ENCODE measurements at regions not wholly inside any gene's neighbourhood (a gene's known extent, or its start where the extent isn't known, plus 50 kb on each side); places are given as distances from the start of the nearest gene placed in this dataset.

GRCh38 chr4:20462426-20463175 lies 210.9 kb downstream of the SLIT2 start:
- DNase-seq: no peak

- DNase-seq: no peak
Measured at GRCh38 chr4:20463176-20463430, 211.4 kb downstream of the SLIT2 start.

- DNase-seq: no peak
Measured at GRCh38 chr4:20464381-20464780, 212.7 kb downstream of the SLIT2 start.

DNA sequence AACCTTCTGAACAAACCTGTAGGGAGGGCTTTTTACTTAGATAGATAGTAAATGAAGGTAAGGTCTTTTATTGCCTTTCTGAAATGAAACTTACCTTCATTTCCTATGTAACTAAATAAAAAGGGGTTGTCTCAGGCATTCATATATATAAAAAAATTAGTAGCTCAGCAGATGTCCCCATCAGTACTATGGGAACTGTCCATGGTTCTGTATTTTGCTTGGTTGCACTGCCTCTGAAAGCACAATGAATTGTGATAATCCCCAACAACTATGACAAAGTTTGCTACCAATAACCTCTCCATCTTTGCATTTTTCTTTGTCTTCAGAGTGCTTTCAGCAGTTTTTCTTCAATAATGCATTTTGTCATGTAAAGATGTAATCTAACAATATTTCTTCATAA lies 222.4 kb downstream of the SLIT2 start:
- DNase-seq: no peak

GRCh38 chr4:20478412-20478811 lies 221.8 kb upstream of the PACRGL start:
- no peak for DNase-seq

DNA sequence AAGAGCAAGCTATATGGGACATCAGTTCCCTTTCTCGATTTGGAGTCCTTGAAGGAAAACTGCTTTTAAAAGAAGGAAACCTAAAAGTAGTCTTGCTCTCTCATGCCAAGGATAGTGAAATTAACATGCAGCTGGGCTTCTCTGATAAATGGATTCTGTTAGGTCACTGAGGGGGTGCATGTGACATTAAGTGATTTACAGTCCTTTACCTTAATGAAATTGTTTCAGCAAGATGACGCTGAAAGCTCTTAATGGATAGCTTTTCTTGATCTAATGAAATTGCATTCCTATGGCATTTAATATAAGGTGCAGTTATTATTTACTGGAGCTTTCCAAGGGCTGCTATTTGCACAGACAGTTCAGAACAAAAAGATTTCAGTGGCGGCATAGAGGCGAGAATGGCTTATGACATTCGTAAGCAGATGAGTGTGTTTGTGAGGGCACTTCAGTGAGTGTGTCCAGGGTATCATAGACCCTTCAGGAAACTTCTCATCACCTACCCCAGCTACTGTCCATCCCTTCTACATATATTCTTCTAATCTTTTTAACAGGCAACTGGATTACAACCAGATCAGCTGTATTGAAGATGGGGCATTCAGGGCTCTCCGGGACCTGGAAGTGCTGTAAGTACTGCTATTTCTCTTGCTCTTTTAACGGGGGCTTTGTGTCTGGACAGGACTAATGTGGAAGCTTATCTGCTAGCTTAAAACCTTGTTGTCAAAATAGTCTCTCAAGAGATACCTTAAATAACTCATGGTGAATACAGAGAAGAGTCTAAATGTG lies 219.9 kb upstream of the PACRGL start:
- DNase-seq: no peak

- DNase-seq: no peak
Measured at GRCh38 chr4:20483416-20483815, 216.8 kb upstream of the PACRGL start.

DNA sequence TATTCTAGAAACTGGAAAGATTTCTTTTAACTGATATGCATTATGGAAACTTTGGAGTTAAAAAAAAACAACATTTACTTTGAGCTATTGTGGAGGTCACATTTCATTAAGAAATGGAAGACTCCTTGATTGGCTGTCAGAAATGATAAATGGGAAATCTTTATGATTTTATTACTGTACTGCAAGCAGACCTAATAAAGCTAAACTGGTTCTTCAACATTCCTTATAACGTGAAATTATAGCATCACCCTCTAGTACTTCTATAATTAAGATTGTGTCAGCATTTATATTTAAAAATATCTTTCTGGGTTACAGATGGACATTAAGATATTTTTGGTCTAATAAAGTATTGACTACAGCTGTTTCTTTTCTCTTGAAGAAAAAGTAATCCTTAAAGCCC lies 213.8 kb upstream of the PACRGL start:
- no peak for DNase-seq

DNA sequence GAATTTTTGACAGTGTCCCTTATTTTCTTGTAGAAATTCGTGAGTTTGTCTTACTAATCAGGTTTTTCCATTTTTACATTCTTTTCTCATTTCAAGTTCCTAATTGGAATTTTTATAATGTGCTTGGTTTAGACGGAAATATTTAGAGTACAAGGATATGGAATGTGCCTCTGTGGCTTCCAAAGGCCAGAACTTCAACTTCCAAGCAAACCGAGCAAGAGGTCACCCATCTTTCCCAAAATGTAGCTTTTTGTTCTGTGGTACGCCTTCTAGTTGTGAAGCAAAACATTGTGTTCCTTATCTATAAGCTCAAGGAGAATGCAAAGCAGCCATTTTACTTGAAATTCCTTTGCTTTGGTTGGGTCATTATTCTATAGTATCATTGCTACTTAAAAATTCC lies 212.8 kb upstream of the PACRGL start:
- DNase-seq: no peak

- no peak for DNase-seq
Measured at GRCh38 chr4:20487852-20488251, 212.4 kb upstream of the PACRGL start.

DNA sequence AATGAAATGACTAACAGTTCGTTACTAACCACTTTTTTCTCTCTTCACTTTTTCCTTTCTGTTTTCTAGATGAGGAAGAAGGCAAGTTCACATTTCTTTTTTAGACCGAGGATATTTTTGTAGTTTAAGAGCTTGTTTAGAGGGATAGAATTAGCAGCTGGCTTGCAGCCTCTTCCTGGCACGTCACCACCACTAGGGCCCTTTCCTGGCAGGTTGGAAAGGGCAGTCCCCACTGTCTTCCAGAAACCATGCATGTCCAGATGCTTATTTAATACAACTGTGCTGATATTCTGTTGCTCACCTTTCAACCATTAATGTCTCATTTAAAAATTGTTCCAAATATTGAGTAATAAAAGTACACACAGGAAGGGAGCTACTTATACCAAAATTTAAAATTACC lies 209.5 kb upstream of the PACRGL start:
- no peak for DNase-seq

DNA sequence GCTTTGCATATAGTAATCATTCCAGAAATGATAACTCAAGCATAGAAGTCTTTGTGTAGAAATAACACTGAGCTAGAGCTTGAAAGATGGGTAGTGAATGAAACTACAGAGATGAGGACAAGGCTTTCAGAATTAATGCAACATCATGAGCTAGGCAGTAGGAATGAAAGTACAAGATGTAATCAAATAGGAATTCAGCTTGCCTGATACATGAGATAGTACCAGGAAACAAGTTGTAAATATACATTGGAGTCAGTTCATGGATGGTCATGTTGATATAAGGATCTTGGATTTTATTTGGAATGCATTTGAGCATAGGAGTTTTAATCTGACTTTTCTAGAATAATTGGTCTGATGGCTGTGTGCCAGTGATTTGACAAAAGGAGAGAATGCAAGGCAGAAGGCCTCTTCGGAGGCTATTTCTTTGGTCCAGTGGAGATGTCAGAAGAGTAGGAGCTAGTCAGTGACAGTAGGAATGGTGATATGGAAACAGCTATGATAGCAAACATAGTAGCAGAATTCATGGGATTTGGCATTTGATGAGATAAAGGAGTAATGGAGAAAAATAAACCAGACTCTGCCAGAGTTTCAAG lies 206.4 kb upstream of the PACRGL start:
- no peak for DNase-seq

GRCh38 chr4:20496068-20496467 lies 204.2 kb upstream of the PACRGL start:
- no peak for DNase-seq

- DNase-seq: no peak
Measured at GRCh38 chr4:20504146-20504545, 196.1 kb upstream of the PACRGL start.

- no peak for DNase-seq
Measured at GRCh38 chr4:20505927-20506326, 194.3 kb upstream of the PACRGL start.

GRCh38 chr4:20506827-20507226 lies 193.4 kb upstream of the PACRGL start:
- no peak for DNase-seq

DNA sequence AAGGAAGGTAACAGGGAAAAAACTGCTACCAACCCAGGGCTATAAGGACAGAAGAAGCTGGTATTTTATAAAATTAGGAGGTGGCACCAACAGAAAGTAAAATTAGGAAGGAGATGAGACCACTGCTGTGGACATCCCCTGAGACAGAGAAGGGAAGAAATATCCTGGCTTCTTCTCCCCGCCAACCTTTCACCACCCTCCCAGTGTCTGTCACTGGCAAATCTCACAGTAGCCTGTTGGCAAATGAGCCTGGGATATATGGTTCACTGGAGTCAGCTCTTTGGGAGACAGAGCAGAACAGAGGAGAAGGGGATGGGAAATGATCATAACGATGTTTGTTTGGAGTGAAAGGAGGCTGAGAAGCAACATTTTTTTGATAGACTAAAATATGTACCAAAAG lies 190.9 kb upstream of the PACRGL start:
- DNase-seq: no peak

DNA sequence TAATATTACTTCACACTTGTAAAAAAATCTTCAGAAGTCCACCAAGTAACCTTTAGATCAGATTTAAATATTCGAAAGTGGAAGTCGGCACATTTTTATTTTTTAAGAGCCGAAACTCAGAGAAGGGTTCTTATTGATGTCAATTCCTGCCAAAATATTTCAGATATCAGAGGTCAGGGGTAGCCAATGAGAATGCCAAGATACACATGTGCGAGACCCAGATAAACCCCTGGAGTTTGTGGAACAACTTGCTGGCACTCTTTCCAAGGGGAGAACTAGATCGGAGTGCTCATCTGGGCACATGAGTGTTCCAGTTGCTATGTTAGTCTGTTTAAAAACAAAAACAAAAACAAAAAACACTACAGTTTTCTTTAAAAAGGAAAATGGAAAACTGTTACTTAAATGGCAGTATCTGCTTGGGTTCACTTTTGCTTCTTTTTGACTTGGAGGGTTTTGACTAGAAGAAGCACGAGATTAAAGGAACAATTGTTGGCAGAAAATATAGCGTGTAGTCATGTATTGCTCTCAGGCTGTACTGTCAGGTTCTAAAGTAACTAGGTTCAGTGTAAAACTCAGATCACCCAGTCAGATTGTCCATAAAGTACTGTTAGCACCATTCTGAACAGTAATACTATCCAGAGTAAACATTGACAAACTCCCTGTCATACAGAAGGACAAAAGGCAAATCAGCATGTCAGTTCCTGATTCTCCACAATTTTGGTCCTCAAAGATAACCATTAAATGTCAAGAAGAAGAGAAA lies 188.0 kb upstream of the PACRGL start:
- no peak for DNase-seq

DNA sequence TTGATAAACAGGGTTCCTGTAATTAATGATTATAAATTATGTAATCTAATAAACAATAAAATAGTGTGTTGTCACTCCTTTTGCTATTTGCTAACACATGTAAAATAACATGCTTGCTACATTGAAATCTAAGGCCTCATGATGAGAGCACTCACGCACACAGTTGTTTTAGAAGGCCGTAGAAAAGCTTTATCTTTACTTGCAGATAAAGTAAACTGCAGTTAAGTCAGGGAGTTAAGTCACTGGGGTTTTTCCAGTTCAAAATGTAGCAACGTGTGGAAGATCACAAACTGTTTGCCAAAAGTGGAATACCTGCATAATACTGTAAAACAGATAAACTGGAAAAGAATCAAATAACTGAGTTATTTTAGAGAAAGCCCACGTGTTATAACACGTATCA lies 187.3 kb upstream of the PACRGL start:
- DNase-seq: no peak

- no peak for DNase-seq
Measured at GRCh38 chr4:20520901-20521300, 179.4 kb upstream of the PACRGL start.

- no peak for DNase-seq
Measured at GRCh38 chr4:20528508-20528907, 171.8 kb upstream of the PACRGL start.

DNA sequence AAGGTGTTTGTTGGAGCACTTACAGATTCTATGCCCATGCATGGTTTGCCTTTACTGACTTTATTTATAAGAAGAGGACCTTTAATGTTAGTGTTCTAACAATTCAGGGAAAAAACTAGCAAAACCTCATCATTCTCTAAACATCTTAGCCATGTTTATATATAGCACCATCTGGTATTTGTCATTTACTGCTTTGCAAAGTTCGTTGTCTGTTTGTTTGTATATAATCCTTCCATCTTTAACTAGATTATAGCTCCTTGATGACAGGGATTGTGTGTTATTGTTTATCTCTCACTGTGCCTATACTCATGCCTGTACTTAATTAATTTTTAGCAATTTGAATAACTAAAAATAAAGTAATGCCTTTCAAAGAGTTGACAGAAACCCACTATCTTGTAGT lies 170.6 kb upstream of the PACRGL start:
- DNase-seq: no peak

GRCh38 chr4:20532116-20532790 lies 168.0 kb upstream of the PACRGL start:
- DNase-seq: no peak

Measured in activated CD8-positive, alpha-beta memory T cell treated with anti-CD3 and anti-CD28 coated beads, Interleukin-2, amount 50 U/mL, for 48 hours (primary cell).